ENCODE measurements at regions not wholly inside any gene's neighbourhood (a gene's known extent, or its start where the extent isn't known, plus 50 kb on each side); places are given as distances from the start of the nearest gene placed in this dataset.

DNA sequence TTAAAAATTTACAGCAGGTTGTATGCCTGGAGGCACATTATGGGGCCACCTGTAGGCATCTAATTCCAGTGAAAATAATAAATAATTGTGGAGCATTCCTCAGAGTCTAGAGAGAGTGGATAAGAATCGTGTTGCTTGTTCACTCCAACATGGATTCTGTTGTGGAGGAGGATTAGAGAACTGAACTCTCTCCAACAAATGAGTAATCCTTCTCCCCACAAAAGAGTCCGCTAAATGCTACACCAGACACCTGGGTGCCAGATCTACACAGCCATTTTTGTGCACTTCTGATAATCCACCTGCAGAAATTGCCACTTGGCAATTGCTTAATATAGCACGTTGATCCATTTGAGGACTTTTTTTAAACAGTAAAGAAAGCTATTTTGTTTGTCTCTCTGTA is 113.7 kb upstream of the DPYD start:
- DNase-seq (ENCODE audit: low read depth) = no peak

DNA sequence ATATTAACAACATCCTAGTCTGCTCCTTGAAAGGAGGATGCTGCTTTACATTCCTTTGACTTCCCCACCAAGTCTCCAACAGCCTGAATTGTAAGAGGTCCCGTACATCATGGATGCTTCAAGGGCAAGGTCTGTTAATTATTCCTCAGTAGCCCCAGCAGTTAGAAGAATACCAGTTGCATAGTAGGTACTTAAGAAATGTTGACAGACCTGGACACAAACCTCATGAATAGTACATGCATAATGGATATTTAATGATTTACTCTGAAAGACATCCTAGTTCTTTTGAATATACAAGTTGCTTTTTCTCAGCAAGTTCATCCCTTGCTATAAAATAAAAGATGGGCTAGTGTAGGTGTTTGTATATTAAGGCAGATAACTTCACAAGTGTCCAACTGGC is 112.1 kb upstream of the DPYD start:
- no peak for DNase-seq (ENCODE audit: low read depth)

DNA sequence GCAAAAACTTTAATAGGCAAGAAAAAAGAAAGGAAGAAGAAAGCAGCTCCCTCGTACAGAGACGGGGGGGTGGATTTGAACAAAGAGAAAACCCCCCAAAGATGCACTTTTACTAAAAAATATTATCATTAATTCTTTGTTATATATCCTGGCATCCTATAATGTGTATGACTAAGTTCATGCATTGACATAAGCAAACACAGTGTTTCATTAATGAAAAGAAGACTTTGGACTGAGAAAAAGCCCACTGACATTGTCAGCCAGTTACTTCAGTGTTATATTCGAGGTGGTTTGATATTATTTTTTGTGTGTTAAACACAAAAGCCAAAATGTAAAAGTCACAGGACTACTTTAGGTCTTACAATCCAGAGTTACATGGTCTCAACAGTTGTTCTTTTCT is 110.1 kb upstream of the DPYD start:
- DNase-seq (ENCODE audit: low read depth) = no peak

DNA sequence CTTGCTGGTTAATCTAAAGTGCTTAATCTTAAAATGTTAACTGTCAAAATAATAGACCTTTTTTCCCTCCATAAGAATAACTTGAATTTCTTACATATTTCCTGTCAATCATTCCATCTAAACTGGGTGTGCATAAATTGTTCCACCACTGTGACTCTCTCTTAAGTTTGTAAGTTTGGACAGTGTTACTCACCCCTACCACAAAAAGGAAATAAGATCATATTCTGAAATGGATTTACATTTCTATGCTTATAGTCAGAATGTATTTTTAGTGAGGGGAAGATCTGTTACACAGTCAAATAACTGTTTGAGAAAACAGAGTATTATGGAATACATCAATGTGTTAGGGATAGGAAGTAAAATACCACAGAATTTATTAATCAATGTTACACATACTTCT is 109.6 kb upstream of the DPYD start:
- no peak for DNase-seq (ENCODE audit: low read depth)

GRCh38 chr1:98028800-98029199 is 108.0 kb upstream of the DPYD start:
- no peak for DNase-seq (ENCODE audit: low read depth)

DNA sequence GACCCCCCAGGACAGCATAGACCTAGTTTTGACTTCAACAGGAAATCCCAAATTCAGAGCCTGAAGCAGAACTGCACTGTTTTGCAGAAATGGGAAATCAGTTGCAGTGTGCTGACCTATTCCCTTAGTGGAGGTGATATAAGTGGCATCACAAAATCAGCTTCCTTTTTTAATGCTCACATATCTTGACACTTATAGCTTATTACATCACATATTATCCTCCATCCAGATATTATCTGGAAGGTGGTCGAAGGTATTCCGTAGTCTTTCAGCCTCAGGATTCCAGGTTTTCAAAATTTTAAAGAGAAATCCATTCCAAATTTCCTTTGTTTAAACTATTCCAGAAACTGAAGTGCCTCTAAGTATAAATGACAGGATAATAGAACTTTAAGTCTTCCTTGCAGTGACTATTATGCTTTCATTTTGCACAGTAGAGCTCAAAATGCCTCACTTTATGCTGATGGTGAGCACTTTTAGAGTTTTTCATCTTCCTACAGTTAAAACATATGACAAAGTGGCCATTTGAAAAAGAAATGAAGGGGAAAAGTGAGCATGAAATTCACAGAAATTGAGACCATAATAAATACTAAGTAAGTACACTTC is 106.4 kb upstream of the DPYD start:
- no peak for DNase-seq (ENCODE audit: low read depth)

DNA sequence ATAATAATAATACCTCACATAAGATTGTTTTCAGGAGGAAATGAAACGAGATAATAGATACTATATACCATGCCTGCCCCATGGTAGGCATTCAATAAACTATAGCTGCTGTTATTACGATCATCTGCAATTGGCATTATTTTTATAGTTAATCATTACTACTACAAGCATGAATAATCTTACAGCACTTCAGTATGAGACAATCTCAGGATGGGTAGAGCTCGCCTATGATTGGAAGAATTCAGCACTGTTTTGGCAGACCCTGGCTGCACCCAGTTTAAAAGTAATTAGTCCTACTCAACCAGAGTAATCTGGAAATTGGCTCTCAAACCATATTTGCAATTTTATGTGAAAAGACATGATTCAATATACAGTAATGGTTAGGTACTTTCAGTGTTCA is 105.0 kb upstream of the DPYD start:
- DNase-seq (ENCODE audit: low read depth) = no peak

DNA sequence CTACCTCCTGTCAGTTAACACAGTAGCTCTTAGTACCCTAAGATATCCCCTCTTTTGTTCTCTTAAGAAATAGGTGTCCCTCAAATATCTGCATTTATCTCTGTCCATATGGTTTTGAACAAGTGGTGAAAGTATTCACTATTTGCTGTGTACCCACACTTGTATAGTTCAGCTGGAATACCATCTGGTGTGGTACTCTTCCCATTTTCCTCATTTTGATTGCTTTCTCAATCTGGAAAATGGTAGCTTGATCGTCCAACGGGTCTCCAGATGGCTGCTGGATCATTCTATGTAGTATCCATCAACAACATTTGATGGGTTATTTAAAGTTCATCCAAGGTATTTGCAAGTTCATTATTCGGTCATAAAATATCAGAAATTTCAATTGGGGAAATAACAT is 100.3 kb upstream of the DPYD start:
- no peak for DNase-seq (ENCODE audit: low read depth)

- no peak for DNase-seq (ENCODE audit: low read depth)
Measured at GRCh38 chr1:98019747-98020146, 98.9 kb upstream of the DPYD start.

- no peak for DNase-seq (ENCODE audit: low read depth)
Measured at GRCh38 chr1:98018074-98018473, 97.2 kb upstream of the DPYD start.

DNA sequence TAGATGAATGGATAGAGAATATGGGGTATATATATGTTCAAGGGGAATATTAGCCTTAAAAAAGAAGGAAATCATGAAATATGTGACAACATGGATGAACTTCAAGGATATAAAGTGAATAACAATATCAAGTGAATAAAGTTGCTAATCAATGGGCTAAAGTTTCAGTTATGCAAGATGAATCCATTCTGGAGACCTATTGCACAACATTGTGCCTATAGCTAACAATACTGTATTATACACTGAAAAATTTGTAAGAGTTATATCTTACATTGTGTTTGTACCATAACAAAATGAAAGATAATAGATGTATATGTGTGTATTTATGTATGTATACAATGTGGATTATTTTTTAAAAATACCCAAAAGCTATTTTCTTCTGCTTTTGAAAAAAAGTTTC is 96.3 kb upstream of the DPYD start:
- no peak for DNase-seq (ENCODE audit: low read depth)

DNA sequence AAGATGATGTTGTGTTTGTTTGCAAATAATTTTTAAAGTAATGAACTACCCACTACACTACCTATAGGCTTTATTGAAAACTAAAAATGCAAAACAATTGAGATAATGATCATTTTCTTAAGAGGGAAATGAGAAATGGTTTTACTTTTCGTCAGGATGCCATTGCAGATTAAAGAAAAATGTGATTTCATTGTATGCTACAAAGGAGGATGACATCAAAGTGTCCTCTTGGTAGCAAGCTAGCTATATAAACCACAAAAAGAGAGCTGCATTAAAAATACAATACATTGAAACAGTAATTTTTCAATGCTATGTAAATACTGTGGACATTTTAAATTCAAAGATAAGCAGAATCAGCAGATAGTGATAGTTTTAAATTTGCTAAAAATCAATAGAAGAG is 87.5 kb upstream of the DPYD start:
- DNase-seq (ENCODE audit: low read depth) = no peak

DNA sequence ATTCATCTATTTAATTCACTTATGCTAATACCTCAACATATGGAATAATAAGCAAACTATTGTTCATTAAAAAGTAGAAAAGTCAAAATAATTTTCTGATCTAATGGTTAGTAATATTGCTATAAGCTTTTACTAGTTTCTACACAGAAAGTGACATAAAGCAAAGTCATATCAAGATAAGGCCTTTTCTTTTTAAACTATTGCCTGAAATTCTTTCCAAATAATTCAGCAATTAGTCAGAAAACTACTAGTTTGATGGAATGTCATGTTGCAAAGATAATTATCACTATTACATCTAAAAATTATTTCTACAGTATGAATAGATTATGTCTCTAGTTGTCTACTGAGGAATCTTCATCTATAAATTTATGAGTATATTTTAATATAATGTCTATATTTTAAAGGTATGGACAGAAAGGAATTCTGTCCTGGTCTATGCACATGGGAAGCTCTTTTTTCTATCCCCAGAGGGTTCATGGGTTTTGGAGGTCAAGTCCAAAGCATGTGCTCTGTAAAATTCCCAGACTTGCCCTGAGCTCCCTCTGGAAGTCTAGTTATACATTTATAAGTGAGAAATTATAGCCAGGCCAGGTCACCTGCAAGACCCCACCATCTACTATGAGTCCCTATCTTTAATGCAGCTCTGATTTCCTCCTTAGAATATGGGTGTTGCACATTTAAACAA is 84.6 kb upstream of the DPYD start:
- no peak for DNase-seq (ENCODE audit: low read depth)

- DNase-seq (ENCODE audit: low read depth) = no peak
Measured at GRCh38 chr1:98003442-98003841, 82.6 kb upstream of the DPYD start.

GRCh38 chr1:98002288-98002687 is 81.5 kb upstream of the DPYD start:
- DNase-seq (ENCODE audit: low read depth) = no peak

- no peak for DNase-seq (ENCODE audit: low read depth)
Measured at GRCh38 chr1:98001764-98002163, 80.9 kb upstream of the DPYD start.

DNA sequence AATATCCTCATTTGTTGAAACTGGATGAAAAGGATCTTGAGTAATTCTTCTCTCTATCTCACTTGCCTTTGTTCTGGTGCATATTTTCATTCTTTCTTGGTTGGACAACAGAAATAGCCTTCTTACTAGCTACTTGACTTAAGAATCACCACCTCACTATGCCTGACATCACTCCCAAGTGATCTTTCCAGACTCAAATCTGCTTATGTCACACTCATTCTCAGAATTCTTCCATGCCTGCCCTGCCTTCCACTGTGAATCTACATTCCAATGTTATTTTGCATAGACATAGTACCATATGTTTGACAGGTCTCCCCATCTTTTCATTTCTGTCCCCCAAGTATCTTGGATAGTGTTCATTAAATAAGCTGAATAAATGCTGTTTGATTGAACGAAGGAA is 78.5 kb upstream of the DPYD start:
- no peak for DNase-seq (ENCODE audit: low read depth)

DNA sequence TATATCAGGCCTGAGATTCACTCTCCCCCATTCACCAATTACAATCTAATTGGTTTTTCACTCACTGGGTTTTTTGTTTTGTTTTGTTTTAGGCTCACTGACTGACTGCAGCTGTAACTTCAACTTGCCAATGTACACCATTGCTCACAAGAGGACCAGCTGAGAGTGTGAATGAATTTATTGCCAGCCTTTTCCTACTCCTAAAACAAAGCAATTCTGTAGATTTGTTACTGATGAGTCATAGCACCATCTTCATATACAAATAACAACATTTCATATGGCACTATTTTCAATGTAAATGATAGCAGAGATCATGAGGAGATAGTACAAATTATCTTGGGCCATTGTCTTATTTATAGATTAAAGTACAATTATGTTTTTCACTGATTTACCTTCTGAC is 76.0 kb upstream of the DPYD start:
- DNase-seq (ENCODE audit: low read depth) = no peak

- no peak for DNase-seq (ENCODE audit: low read depth)
Measured at GRCh38 chr1:97989094-97989680, 68.4 kb upstream of the DPYD start.

GRCh38 chr1:97986041-97987005 is 65.5 kb upstream of the DPYD start:
- DNase-seq (ENCODE audit: low read depth) = no peak

DNA sequence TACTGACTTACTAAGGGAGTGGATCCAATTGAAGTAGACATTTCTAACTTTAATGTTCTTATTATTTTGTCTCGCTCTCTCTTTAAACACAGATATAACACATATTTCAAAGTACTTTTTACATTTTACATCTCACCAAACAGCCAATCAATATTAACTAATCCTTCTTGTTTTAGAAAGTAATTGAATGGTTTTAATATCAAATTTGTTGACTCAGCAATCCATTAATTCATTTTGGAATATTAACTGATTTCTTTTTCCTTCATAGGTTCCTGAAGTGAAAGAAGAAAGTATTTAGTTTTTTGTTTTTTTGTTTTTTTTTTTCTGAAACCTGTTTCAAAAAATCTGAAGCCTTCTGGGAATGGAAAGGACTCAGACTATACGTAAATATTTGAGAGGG is 62.3 kb upstream of the DPYD start:
- no peak for DNase-seq (ENCODE audit: low read depth)

DNA sequence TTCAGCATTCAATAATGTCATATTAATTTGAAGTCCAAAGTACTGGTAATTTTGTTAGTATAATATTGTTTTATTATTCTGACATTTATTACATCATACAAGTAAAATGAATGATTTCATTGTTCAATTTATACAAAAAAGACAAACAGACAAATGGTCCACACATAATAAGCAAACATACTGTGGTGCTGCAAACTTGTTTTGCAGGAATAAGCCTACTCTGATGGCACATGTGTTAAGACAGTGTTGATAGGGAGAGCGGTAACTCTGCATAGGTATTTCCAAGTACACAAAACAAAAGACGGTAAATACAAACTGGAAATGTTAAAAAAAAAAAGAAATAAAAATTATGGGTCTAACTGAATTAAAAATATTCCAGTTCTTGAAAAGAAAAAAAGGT is 59.7 kb upstream of the DPYD start:
- no peak for DNase-seq (ENCODE audit: low read depth)

- no peak for DNase-seq (ENCODE audit: low read depth)
Measured at GRCh38 chr1:97976801-97977200, 56.0 kb upstream of the DPYD start.
